H4 (cell line): ENCODE measurements at regions not wholly inside any gene's neighbourhood (a gene's known extent, or its start where the extent isn't known, plus 50 kb on each side); places are given as distances from the start of the nearest gene placed in this dataset.
A peak's percentile ranks its signal among the peaks of the same experiment; 100 is the strongest.
"Not testable (repeated sequence)": the region's sequence is repeated elsewhere in the genome, so short reads cannot be mapped to it uniquely, and the experiment has no call there.

Experiments
- DNase-seq: peaks from one replicate; pipeline ENCODE4 v3.0.0-alpha.2; 2015; ENCODE audit warnings: low spot score

DNA sequence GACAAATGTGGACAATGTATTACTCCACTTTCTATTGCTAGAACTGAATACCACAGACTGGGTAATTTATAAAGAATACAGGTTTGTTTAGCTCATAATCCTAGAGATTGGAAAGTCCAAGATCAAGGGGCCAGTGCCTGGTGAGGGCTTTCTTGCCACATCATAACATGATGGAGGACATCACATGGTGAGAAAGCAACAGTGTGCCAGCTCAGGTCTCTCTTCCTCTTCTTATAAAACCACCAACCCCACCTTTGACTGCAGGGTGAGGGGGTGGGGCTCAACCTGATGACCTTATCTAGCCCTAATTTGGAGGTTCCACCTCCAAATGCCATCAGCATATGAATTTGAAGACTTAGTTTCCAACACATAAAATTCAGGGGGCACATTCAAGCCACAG is 105.7 kb upstream of the CXorf66 start:
- no peak for DNase-seq

GRCh38 chrX:140065961-140066662 is 100.8 kb upstream of the CXorf66 start:
- no peak for DNase-seq

GRCh38 chrX:140064993-140065392 is 99.7 kb upstream of the CXorf66 start:
- no peak for DNase-seq

GRCh38 chrX:140057001-140057411 is 91.7 kb upstream of the CXorf66 start:
- DNase-seq: peak; percentile 66

DNA sequence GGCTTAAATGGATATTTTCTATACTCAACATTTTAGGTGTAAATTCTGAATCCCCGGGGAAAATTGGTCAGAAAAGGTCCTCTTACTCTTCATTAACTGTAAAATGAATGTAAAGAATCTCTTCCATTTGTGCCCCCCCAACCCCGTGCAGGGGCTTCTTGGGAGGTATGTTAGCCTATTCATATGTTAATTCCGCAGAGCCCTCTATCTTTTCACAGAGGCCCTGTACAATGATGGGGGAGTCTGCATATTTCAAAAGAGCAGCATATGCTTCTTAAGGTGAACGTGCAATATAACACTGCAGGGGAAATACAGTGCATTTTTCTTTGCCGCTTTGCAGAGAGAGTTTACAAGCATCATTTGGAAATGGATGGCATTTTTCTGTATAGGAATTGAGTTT is 88.5 kb upstream of the CXorf66 start:
- no peak for DNase-seq

DNA sequence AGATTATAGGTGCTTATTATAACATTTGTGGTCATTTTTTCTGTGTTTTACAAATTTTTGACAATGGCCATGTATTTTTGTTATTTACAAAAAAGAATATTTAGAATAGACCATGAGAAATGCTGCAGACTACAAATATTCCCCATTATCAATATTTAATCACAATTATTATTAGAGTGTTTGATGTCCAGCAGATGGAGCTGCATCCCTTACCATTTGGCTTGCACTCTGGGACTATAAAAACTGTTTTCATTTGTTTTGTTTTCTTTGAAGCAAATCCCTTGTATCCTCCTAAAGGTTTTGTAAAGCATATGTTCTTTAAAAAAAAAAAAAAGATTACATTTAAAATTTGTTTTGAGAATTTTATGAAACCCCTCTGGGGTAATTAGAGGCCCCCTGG is 85.6 kb upstream of the CXorf66 start:
- DNase-seq: peak; percentile 5

- peak; percentile 91 for DNase-seq
These were observed 75.1 kb upstream of the CXorf66 start for GRCh38 chrX:140040386-140040785.

GRCh38 chrX:140038842-140039241 is 73.5 kb upstream of the CXorf66 start:
- no peak for DNase-seq

GRCh38 chrX:140034916-140035315 is 69.6 kb upstream of the CXorf66 start:
- DNase-seq: peak; percentile 7

DNA sequence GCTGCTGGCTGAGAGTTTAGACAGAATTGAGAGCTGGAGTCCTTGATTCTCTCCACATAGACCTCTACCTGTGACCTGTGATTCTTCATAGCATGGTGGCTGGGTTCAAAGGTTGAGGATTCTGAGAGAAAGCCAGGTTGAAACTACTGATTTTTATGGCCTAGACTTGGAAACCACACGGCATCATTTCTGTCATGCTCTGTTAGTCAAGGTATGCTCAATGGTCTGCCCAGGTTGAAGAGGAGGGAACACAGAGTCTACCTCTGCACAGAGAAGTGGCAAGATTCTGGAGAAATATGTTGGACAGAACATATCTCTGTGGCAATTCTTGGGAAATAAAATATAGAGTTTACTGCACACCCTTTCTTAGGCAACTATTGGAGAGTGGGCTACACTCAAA is 57.2 kb upstream of the CXorf66 start:
- DNase-seq: no peak

DNA sequence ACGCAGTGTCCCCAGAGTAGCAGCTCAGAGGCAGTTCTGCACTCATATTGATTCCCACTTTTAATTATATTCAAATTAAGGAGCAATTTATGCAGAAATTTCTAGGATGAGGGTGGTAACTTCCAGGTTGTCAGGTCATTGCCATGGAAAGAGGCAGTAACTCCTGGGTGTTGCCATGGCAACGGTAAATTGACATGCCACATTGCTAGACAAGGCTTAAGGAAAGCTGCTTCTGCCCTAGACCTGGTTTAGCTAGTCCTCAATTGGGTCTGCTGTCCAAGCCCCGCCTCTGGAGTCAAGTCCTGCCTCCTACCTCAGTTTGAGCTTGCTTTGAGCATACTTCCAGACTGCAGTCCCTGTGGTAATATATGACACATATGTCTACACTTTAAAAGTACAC is 53.8 kb upstream of the CXorf66 start:
- not testable (repeated sequence) for DNase-seq
